ENCODE measurements at regions not wholly inside any gene's neighbourhood (a gene's known extent, or its start where the extent isn't known, plus 50 kb on each side); places are given as distances from the start of the nearest gene placed in this dataset.

DNA sequence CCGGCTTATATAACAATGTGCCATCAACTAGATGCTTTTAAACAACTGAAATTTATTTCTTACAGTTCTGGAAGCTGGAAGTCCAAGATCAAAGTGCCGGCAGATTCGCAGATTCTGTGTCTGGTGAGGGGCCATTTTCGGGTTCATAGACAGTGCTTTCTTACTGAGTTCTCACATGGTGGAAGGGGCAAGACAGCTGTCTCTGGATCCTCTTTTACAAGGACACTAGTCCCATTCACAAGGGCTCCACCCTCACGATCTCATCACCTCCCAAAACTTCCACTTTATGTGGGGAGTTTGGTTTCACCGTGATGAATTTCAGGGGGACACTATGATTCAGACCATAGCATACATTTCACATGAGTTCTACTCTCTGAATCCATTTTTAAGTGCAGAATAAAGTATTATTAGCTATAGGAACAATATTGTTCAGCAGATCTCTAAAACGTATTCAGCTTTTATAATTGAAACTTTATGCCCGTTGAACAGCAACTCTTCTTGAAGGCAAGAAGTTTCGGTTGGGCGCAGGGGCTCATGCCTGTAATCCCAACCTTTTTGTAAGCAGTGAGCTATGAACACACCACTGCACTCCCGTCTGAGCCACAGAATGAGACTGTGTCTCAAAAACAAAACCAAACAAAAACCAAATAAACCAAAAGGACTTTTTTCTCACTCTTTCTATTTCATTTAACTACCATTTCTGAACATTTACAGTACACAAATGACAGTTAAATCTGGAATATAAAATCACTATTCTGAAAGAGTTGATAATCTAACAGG lies 502.8 kb downstream of the CMPK2 start:
- no peaks in the 10 kb centered on the region for H3K79me2 ChIP-seq (ENCODE audit: control insufficient read depth in 1 of 2, insufficient read depth in 2 of 2, low read length in 2 of 2)
- H2AFZ ChIP-seq (ENCODE audit: low read length), result no peak overlapping the region
- H3K14ac ChIP-seq (ENCODE audit: insufficient read length), result no peak overlapping the region
- no peak overlapping the region for H2BK120ac ChIP-seq (replicated peaks; ENCODE audit: low read depth, low read length)
- no peak overlapping the region for H3K18ac ChIP-seq (ENCODE audit: extremely low read depth, low read length)
- no peaks in the 10 kb centered on the region for H3K23me2 ChIP-seq (ENCODE audit: low read depth, low read length)
- WGBS, 2 experiments (ENCODE audit: extremely low coverage in 1 of 2, insufficient coverage in 1 of 2, insufficient read length in 1 of 2, insufficient replicate concordance in 2 of 2, low coverage in 1 of 2, low lambda C conversion rate in 2 of 2, missing lambda C conversion rate in 1 of 2), result 90% methylated on average over 11 of the region's 11 CpGs; no CpG with 5 or more reads in 1 of the 2 experiments
- H3K4me1 ChIP-seq (replicated peaks in 1 of 4; ENCODE audit: control insufficient read depth in 3 of 4, insufficient read depth in 4 of 4, low read length in 3 of 4), result no peaks in the 10 kb centered on the region
- H4K5ac ChIP-seq (ENCODE audit: insufficient read length, low read depth, low read length), result no peak overlapping the region
- H3K4ac ChIP-seq (replicated peaks; ENCODE audit: insufficient read length, low read depth, low read length), result no peak overlapping the region
- H2AK5ac ChIP-seq (ENCODE audit: low read depth, low read length), result no peak overlapping the region
- H2BK15ac ChIP-seq (ENCODE audit: low read length), result no peak overlapping the region
- H2BK5ac ChIP-seq (ENCODE audit: low read depth, low read length), result no peak overlapping the region
- no peak overlapping the region for H4K8ac ChIP-seq (ENCODE audit: extremely low read depth, insufficient read depth, low read length)
- no peaks in the 10 kb centered on the region for H3K36me3 ChIP-seq (ENCODE audit: control insufficient read depth in 2 of 4, insufficient read depth in 4 of 4, low read length in 3 of 4)
- DNase-seq (ENCODE audit: low read depth in 1 of 2, low spot score in 2 of 2), result no peak
- no peak overlapping the region for H3K23ac ChIP-seq (ENCODE audit: insufficient read length)
- no peak for FAIRE-seq
- H2BK12ac ChIP-seq (ENCODE audit: low read depth, low read length), result no peak overlapping the region
- no peak overlapping the region for H3K9ac ChIP-seq (replicated peaks in 1 of 4; ENCODE audit: extremely low read depth in 1 of 4, low read depth in 3 of 4, low read length in 3 of 4)
- no peaks in the 10 kb centered on the region for H3K27me3 ChIP-seq (replicated peaks in 1 of 4; ENCODE audit: control insufficient read depth in 3 of 4, extremely low read depth in 1 of 4, insufficient read depth in 3 of 4, low read length in 3 of 4)
- no peak overlapping the region for H3K27ac ChIP-seq (ENCODE audit: low read depth, low read length)
- no peaks in the 10 kb centered on the region for H4K20me1 ChIP-seq (replicated peaks in 1 of 2; ENCODE audit: control insufficient read depth in 1 of 2, insufficient read depth in 2 of 2, low read length in 2 of 2)
- no peaks in the 10 kb centered on the region for H3K9me3 ChIP-seq (ENCODE audit: insufficient read depth in 2 of 2, low read depth in 1 of 2, low read length in 1 of 2)
- H3K79me1 ChIP-seq (ENCODE audit: low read depth, low read length), result no peaks in the 10 kb centered on the region
- no peak overlapping the region for H3K4me3 ChIP-seq (ENCODE audit: extremely low read depth in 1 of 4, insufficient read depth in 2 of 4, low read depth in 3 of 4, low read length in 4 of 4)
- no peak overlapping the region for H2BK20ac ChIP-seq (ENCODE audit: low read length)
- POLR2A ChIA-PET (ENCODE audit: partially characterized antibody), result no interaction called here
- no peak overlapping the region for H4K91ac ChIP-seq (replicated peaks; ENCODE audit: insufficient read length, low read length)
- H3K56ac ChIP-seq (replicated peaks; ENCODE audit: insufficient read length, low read depth, low read length), result no peak overlapping the region
- no peak overlapping the region for H3K4me2 ChIP-seq (ENCODE audit: insufficient read depth in 1 of 2, low read depth in 2 of 2, low read length in 2 of 2)
- CTCF ChIA-PET (ENCODE audit: partially characterized antibody), result no interaction called here
- TF ChIP-seq POLR2AphosphoS5 (IDR thresholded peaks at IDR 0.05; ENCODE audit: low read depth, low read length) (no peak), RAD21 (IDR thresholded peaks at IDR 0.05 in 1 of 2, conservative IDR thresholded peaks at IDR 0.05 in 1 of 2; ENCODE audit: low read depth in 2 of 2, low read length in 2 of 2) (no peak), FOSL1 (IDR thresholded peaks at IDR 0.05; ENCODE audit: insufficient read depth, low read depth, low read length) (no peak), HDAC6 (IDR thresholded peaks at IDR 0.05; ENCODE audit: low read depth, low read length) (no peak), BACH1 (IDR thresholded peaks at IDR 0.05; ENCODE audit: low read length) (no peak), GABPA (IDR thresholded peaks at IDR 0.05; ENCODE audit: borderline replicate concordance, insufficient read depth, low read length) (no peak), NANOG (IDR thresholded peaks at IDR 0.05; ENCODE audit: insufficient read depth, low read depth, low read length, poor library complexity, severe bottlenecking) (no peak)
- TF ChIP-seq, protein P1, sequence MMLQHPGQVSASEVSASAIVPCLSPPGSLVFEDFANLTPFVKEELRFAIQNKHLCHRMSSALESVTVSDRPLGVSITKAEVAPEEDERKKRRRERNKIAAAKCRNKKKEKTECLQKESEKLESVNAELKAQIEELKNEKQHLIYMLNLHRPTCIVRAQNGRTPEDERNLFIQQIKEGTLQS (IDR thresholded peaks at IDR 0.05; ENCODE audit: insufficient read depth, low read depth, low read length), result no peak
- TF ChIP-seq, protein P2, sequence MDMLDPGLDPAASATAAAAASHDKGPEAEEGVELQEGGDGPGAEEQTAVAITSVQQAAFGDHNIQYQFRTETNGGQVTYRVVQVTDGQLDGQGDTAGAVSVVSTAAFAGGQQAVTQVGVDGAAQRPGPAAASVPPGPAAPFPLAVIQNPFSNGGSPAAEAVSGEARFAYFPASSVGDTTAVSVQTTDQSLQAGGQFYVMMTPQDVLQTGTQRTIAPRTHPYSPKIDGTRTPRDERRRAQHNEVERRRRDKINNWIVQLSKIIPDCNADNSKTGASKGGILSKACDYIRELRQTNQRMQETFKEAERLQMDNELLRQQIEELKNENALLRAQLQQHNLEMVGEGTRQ (IDR thresholded peaks at IDR 0.05; ENCODE audit: low read length), result no peak
- TF ChIP-seq, protein P3, sequence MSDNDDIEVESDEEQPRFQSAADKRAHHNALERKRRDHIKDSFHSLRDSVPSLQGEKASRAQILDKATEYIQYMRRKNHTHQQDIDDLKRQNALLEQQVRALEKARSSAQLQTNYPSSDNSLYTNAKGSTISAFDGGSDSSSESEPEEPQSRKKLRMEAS (IDR thresholded peaks at IDR 0.05), result no peak

All from H1 (cell line).